Right lobe of liver (tissue), 4 donors: ENCODE measurements at regions not wholly inside any gene's neighbourhood (a gene's known extent, or its start where the extent isn't known, plus 50 kb on each side); places are given as distances from the start of the nearest gene placed in this dataset.

Experiments
- POLR2A ChIP-seq: fragments of 450-650 bp; IDR thresholded peaks from one replicate; pipeline ENCODE4 v1.6.1; 2017; ENCODE audit warnings: antibody characterized with exemption, mild to moderate bottlenecking
- TF ChIP-seq, protein P1 (sequence below), 4 donors: fragments of 200-600 bp in 3 of 4; fragments of 450-650 bp in 1 of 4; IDR thresholded peaks; one replicate each; pipeline versions ENCODE4 v1.5.1 to v1.8.0; 2016 to 2022; ENCODE audit warnings: antibody characterized with exemption in 4 of 4, mild to moderate bottlenecking in 2 of 4
- donor health status: DM: no; HTN: no; CAD: no.
- donor health status: DM: no; HTN: no; CAD: no.
- donor health status: DM: no; HTN: yes; CAD: no.

DNA sequence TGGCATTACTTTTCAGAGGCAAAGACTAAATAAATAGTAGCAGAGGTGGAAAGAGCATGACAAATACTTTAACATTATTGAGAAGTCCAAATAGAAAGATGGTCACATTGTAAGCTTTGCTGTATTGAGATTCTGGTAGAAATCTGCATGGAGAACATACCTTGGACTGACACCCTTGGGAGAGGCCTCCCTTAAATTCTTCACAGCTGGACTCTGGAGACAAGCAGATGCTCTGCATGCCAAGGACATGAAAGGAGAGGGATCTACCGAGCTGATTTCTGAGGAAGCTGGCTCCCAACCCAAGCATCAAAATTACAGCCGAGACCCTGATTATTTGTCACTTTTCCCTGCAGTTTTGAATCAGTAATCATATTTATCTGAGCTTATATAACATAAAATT, 212.5 kb upstream of the COL8A1 start:
- TF ChIP-seq, protein P1, sequence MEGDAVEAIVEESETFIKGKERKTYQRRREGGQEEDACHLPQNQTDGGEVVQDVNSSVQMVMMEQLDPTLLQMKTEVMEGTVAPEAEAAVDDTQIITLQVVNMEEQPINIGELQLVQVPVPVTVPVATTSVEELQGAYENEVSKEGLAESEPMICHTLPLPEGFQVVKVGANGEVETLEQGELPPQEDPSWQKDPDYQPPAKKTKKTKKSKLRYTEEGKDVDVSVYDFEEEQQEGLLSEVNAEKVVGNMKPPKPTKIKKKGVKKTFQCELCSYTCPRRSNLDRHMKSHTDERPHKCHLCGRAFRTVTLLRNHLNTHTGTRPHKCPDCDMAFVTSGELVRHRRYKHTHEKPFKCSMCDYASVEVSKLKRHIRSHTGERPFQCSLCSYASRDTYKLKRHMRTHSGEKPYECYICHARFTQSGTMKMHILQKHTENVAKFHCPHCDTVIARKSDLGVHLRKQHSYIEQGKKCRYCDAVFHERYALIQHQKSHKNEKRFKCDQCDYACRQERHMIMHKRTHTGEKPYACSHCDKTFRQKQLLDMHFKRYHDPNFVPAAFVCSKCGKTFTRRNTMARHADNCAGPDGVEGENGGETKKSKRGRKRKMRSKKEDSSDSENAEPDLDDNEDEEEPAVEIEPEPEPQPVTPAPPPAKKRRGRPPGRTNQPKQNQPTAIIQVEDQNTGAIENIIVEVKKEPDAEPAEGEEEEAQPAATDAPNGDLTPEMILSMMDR (IDR thresholded peaks at IDR 0.05): no peak
- no peak for TF ChIP-seq POLR2A
